GM12878 (cell line): ENCODE measurements at regions not wholly inside any gene's neighbourhood (a gene's known extent, or its start where the extent isn't known, plus 50 kb on each side); places are given as distances from the start of the nearest gene placed in this dataset.

Experiments used
- ATAC-seq: fragments of 200-7000 bp; cut with Tn5 transposase; 3 replicates; pipeline ENCODE4 v1.9.1; 2020; ENCODE audit warnings: mild to moderate bottlenecking, moderate library complexity
- BruUV-seq: library from RNA; stranded (reverse); fragments of 400-500 nt; replicated peaks from 2 replicates; lab custom pipeline; 2021; lab: Mats Ljungman, UMichigan
- CTCF ChIA-PET: fragments of 300-600 bp; sonication (Branson Sonifier 250); formaldehyde crosslinking; extraction: SDS; loops from one replicate; lab custom pipeline; 2021; ENCODE audit warnings: inconsistent platforms; lab: Yijun Ruan, JAX
- POLR2A ChIA-PET: fragments of 350-600 bp; formaldehyde crosslinking; extraction: SDS; loops from one replicate; lab custom pipeline; 2021; ENCODE audit warnings: inconsistent platforms; lab: Charles Lee
- RAD21 ChIA-PET: fragments of 300-600 bp; sonication (Branson Sonifier 250); formaldehyde crosslinking; loops from one replicate; lab custom pipeline; 2023; ENCODE audit warnings: antibody characterized with exemption; ENCODE audit not compliant: unreplicated experiment; lab: Charles Lee
- SMC1A ChIA-PET: fragments of 300-600 bp; sonication (Branson Sonifier 250); formaldehyde crosslinking; loops from one replicate; lab custom pipeline; 2023; ENCODE audit not compliant: unreplicated experiment, uncharacterized antibody; lab: Charles Lee
- DNase-seq: peaks from one replicate; pipeline ENCODE4 v3.0.0-alpha.2; 2011; ENCODE audit warnings: low read depth, low spot score
- FAIRE-seq: peaks from 3 replicates; lab custom pipeline; 2011; peaks lifted over from hg19 to GRCh38; lab: Jason Lieb, UNC
- H2AFZ ChIP-seq: 2 replicates; pipeline ENCODE4 v1.6.0; 2011; ENCODE audit warnings: low read depth, low read length, control low read depth; ENCODE audit not compliant: control insufficient read depth
- H3K27ac ChIP-seq: 2 replicates; pipeline ENCODE4 v1.5.1; 2011; ENCODE audit warnings: control low read depth; ENCODE audit not compliant: control insufficient read depth, insufficient read depth
- H3K27me3 ChIP-seq, 2 experiments: replicated peaks in 1 of 2; 2 replicates each; pipeline versions ENCODE4 v1.6.0 to v1.6.1; 2011; ENCODE audit warnings: low read length in 1 of 2; ENCODE audit not compliant: control insufficient read depth in 2 of 2, insufficient read depth in 2 of 2
- H3K36me3 ChIP-seq, 2 experiments: 2 replicates each; pipeline ENCODE4 v1.5.1; 2011; ENCODE audit warnings: low read length in 1 of 2; ENCODE audit not compliant: control insufficient read depth in 2 of 2, insufficient read depth in 2 of 2
- H3K4me1 ChIP-seq: 2 replicates; pipeline ENCODE4 v1.6.1; 2011; ENCODE audit warnings: mild to moderate bottlenecking, low read length, moderate library complexity, mixed read lengths; ENCODE audit not compliant: control insufficient read depth, insufficient read depth
- H3K4me2 ChIP-seq: 2 replicates; pipeline ENCODE4 v1.6.0; 2011; ENCODE audit warnings: control low read depth; ENCODE audit not compliant: control insufficient read depth, insufficient read depth
- H3K4me3 ChIP-seq: fragments of 200-600 bp; sonication (generic); 2 replicates; pipeline ENCODE4 v1.5.1; 2016
- H3K79me2 ChIP-seq: 2 replicates; pipeline ENCODE4 v1.6.0; 2011; ENCODE audit warnings: low read length; ENCODE audit not compliant: control insufficient read depth, insufficient read depth
- H3K9ac ChIP-seq: 2 replicates; pipeline ENCODE4 v1.8.0; 2011; ENCODE audit warnings: low read length, control low read depth, mixed read lengths; ENCODE audit not compliant: control insufficient read depth, insufficient read depth
- H3K9me3 ChIP-seq: replicated peaks from 3 replicates; pipeline ENCODE4 v1.5.1; 2011; ENCODE audit warnings: mild to moderate bottlenecking, low read length; ENCODE audit not compliant: control insufficient read depth, insufficient read depth
- H4K20me1 ChIP-seq: 2 replicates; pipeline ENCODE4 v1.6.0; 2011; ENCODE audit not compliant: control insufficient read depth, insufficient read depth
- BACH1 ChIP-seq: fragments of 450-650 bp; IDR thresholded peaks from 2 replicates; pipeline ENCODE4 v1.6.1; 2017; ENCODE audit warnings: mild to moderate bottlenecking, borderline replicate concordance
- BMI1 ChIP-seq: fragments of 450-650 bp; IDR thresholded peaks from 2 replicates; pipeline ENCODE4 v1.6.1; 2016; ENCODE audit warnings: mild to moderate bottlenecking, moderate library complexity, borderline replicate concordance
- CBFB ChIP-seq: IDR thresholded peaks from 2 replicates; pipeline ENCODE4 v1.6.1; 2016; ENCODE audit warnings: antibody characterized with exemption, low read depth
- EED ChIP-seq: sonication (generic); IDR thresholded peaks from 2 replicates; pipeline ENCODE4 v1.6.1; 2016; ENCODE audit warnings: antibody characterized with exemption, low read depth
- EZH2 ChIP-seq: IDR thresholded peaks from 2 replicates; pipeline ENCODE4 v1.6.1; 2012; ENCODE audit warnings: low read depth, mild to moderate bottlenecking, control low read depth, inconsistent platforms, low read length, borderline replicate concordance; ENCODE audit not compliant: control insufficient read depth
- FOXK2 ChIP-seq: fragments of 450-650 bp; IDR thresholded peaks from 2 replicates; pipeline ENCODE4 v1.6.1; 2017; ENCODE audit warnings: mild to moderate bottlenecking, moderate library complexity
- FOXM1 ChIP-seq: IDR thresholded peaks from 2 replicates; pipeline ENCODE4 v1.6.1; 2012; ENCODE audit warnings: low read depth, mild to moderate bottlenecking, inconsistent platforms, low read length, moderate library complexity
- HDAC2 ChIP-seq: fragments of 200-600 bp; sonication (generic); IDR thresholded peaks from 2 replicates; pipeline ENCODE4 v1.6.1; 2017
- KLF5 ChIP-seq: fragments of 450-650 bp; IDR thresholded peaks from 2 replicates; pipeline ENCODE4 v1.6.1; 2014; ENCODE audit warnings: mild to moderate bottlenecking; ENCODE audit not compliant: partially characterized antibody
- MYB ChIP-seq: fragments of 150-350 bp; IDR thresholded peaks from 2 replicates; pipeline ENCODE4 v1.6.1; 2014; ENCODE audit warnings: mild to moderate bottlenecking, low read depth, low read length, borderline replicate concordance
- NR2C2 ChIP-seq: IDR thresholded peaks from 2 replicates; pipeline ENCODE4 v1.6.1; 2011; ENCODE audit warnings: borderline replicate concordance, low read depth; ENCODE audit not compliant: control insufficient read depth, insufficient read length
- NR2F1 ChIP-seq: fragments of 450-650 bp; conservative IDR thresholded peaks from 2 replicates; pipeline ENCODE4 v1.6.1; 2017; ENCODE audit warnings: mild to moderate bottlenecking
- RB1 ChIP-seq: fragments of 450-650 bp; formaldehyde crosslinking; IDR thresholded peaks from 2 replicates; pipeline ENCODE4 v1.6.1; 2017; ENCODE audit warnings: mild to moderate bottlenecking, borderline replicate concordance
- RUNX3 ChIP-seq: IDR thresholded peaks from 2 replicates; pipeline ENCODE4 v1.6.1; 2012; ENCODE audit warnings: low read length, inconsistent platforms
- SIN3A ChIP-seq: IDR thresholded peaks from 2 replicates; pipeline ENCODE4 v1.6.1; 2012; ENCODE audit warnings: low read depth, low read length, improper control_type of control experiment
- SREBF1 ChIP-seq: IDR thresholded peaks from 2 replicates; pipeline ENCODE4 v1.6.1; 2012; ENCODE audit warnings: mild to moderate bottlenecking, low read length
- SUZ12 ChIP-seq: fragments of 200-600 bp; sonication (generic); IDR thresholded peaks from one replicate; pipeline ENCODE4 v1.6.1; 2018; ENCODE audit warnings: antibody characterized with exemption, mild to moderate bottlenecking; ENCODE audit not compliant: unreplicated experiment
- WRNIP1 ChIP-seq: IDR thresholded peaks from 2 replicates; pipeline ENCODE4 v1.6.1; 2011; ENCODE audit warnings: low read depth, low read length, improper control_type of control experiment, borderline replicate concordance
- ZNF24 ChIP-seq: fragments of 450-650 bp; IDR thresholded peaks from 2 replicates; pipeline ENCODE4 v1.6.1; 2017; ENCODE audit warnings: antibody characterized with exemption, mild to moderate bottlenecking
- ZNF274 ChIP-seq: IDR thresholded peaks from one replicate; pipeline ENCODE4 v1.8.0; 2011; ENCODE audit not compliant: insufficient read length, insufficient read depth
- WGBS: methylation state at CpG from one replicate; pipeline ENCODE4 v1.1.6; 2016; ENCODE audit warnings: low lambda C conversion rate; ENCODE audit not compliant: insufficient replicate concordance, insufficient coverage; ENCODE audit errors: missing lambda C conversion rate; 5-methylcytosine and 5-hydroxymethylcytosine counted together
- in situ Hi-C: fragments of 300-500 bp; cut with MboI; formaldehyde crosslinking; loops from 9 replicates; pipeline ENCODE4 v1.14.3; 2018; ENCODE audit warnings: mixed read lengths
- intact Hi-C: fragments of 100-400 bp; cut with micrococcal nuclease; formaldehyde crosslinking; loops from one replicate; pipeline ENCODE4 v1.14.2; 2022; ENCODE audit not compliant: unreplicated experiment
- TF ChIP-seq, protein P1 (sequence below), 3 experiments: IDR thresholded peaks in 2 of 3; conservative IDR thresholded peaks in 1 of 3; 2 replicates each; pipeline ENCODE4 v1.5.1; 2011; ENCODE audit warnings: low read depth in 3 of 3, low read length in 3 of 3, mild to moderate bottlenecking in 3 of 3, control low read depth in 2 of 3, moderate library complexity in 2 of 3, inconsistent platforms in 1 of 3, mixed read lengths in 1 of 3; ENCODE audit not compliant: control insufficient read depth in 2 of 3, insufficient read depth in 1 of 3; ENCODE audit errors: extremely low read depth in 1 of 3
- TF ChIP-seq, protein P2 (sequence below): fragments of 150-350 bp; IDR thresholded peaks from 2 replicates; pipeline ENCODE4 v1.6.1; 2016; ENCODE audit warnings: low read depth, low read length

DNA sequence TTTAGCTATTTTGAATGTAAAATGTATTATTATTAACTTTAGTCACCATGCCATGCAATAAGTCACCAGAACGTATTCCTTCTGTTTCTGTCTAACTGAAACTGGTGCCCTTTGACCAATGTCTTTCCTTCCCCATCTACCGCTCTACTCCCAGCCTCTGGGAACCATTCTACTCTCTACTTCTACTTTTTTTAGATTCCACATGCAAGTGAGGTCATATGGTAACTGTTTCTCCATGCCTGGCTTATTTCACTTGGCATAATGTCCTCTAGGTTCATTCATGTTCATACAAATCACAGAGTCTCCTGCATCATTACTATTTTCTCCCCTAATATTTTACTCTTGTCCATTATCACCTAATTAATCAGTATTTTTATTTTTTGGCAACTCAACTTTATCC, 160.1 kb downstream of the TMX1 start (continued):
- TF ChIP-seq, protein P1, sequence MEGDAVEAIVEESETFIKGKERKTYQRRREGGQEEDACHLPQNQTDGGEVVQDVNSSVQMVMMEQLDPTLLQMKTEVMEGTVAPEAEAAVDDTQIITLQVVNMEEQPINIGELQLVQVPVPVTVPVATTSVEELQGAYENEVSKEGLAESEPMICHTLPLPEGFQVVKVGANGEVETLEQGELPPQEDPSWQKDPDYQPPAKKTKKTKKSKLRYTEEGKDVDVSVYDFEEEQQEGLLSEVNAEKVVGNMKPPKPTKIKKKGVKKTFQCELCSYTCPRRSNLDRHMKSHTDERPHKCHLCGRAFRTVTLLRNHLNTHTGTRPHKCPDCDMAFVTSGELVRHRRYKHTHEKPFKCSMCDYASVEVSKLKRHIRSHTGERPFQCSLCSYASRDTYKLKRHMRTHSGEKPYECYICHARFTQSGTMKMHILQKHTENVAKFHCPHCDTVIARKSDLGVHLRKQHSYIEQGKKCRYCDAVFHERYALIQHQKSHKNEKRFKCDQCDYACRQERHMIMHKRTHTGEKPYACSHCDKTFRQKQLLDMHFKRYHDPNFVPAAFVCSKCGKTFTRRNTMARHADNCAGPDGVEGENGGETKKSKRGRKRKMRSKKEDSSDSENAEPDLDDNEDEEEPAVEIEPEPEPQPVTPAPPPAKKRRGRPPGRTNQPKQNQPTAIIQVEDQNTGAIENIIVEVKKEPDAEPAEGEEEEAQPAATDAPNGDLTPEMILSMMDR (IDR thresholded peaks at IDR 0.05 in 2 of 3, conservative IDR thresholded peaks at IDR 0.05 in 1 of 3; ENCODE audit: control insufficient read depth in 2 of 3, extremely low read depth in 1 of 3, insufficient read depth in 1 of 3, low read depth in 3 of 3, low read length in 3 of 3), result no peak
- TF ChIP-seq NR2C2, result no peak

- Histone ChIP-seq H3K27ac (no peak overlapping the region), H3K9me3 (no peaks in the 10 kb centered on the region), H3K27me3 (no peaks in the 10 kb centered on the region; a peak in 1 of 4 replicates), H3K4me3 (no peak overlapping the region), H3K4me2 (no peak overlapping the region), H2AFZ (no peak overlapping the region), H3K4me1 (no peaks in the 10 kb centered on the region), H4K20me1 (no peaks in the 10 kb centered on the region), H3K79me2 (no peaks in the 10 kb centered on the region), H3K36me3 (no peaks in the 10 kb centered on the region), H3K9ac (no peak overlapping the region)
- POLR2A ChIA-PET, result no interaction called here
- BruUV-seq, result no TSS peak
- DNase-seq (no peak), ATAC-seq (no peak), FAIRE-seq (no peak)
- 80% methylated on average over 2 of the region's 2 CpGs for WGBS
- TF ChIP-seq NR2F1 (no peak), MYB (no peak), HDAC2 (no peak), CBFB (no peak), RB1 (no peak), ZNF24 (no peak), SREBF1 (no peak), EZH2 (no peak), KLF5 (no peak), RUNX3 (no peak), SIN3A (no peak), WRNIP1 (no peak), ZNF274 (no peak), FOXK2 (no peak), EED (no peak), BACH1 (no peak), BMI1 (no peak), SUZ12 (no peak), FOXM1 (no peak)
- TF ChIP-seq, protein P2, sequence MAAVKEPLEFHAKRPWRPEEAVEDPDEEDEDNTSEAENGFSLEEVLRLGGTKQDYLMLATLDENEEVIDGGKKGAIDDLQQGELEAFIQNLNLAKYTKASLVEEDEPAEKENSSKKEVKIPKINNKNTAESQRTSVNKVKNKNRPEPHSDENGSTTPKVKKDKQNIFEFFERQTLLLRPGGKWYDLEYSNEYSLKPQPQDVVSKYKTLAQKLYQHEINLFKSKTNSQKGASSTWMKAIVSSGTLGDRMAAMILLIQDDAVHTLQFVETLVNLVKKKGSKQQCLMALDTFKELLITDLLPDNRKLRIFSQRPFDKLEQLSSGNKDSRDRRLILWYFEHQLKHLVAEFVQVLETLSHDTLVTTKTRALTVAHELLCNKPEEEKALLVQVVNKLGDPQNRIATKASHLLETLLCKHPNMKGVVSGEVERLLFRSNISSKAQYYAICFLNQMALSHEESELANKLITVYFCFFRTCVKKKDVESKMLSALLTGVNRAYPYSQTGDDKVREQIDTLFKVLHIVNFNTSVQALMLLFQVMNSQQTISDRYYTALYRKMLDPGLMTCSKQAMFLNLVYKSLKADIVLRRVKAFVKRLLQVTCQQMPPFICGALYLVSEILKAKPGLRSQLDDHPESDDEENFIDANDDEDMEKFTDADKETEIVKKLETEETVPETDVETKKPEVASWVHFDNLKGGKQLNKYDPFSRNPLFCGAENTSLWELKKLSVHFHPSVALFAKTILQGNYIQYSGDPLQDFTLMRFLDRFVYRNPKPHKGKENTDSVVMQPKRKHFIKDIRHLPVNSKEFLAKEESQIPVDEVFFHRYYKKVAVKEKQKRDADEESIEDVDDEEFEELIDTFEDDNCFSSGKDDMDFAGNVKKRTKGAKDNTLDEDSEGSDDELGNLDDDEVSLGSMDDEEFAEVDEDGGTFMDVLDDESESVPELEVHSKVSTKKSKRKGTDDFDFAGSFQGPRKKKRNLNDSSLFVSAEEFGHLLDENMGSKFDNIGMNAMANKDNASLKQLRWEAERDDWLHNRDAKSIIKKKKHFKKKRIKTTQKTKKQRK, result no peak
- RAD21 ChIA-PET, result no interaction called here
- intact Hi-C loops (no loop called here), in situ Hi-C loops (no loop called here)
- SMC1A ChIA-PET, result no interaction called here
- CTCF ChIA-PET, result no interaction called here
Observed at GRCh38 chr14:51401272-51401671, 161.2 kb downstream of the TMX1 start.
